GM18873 (cell line): ENCODE measurements at regions not wholly inside any gene's neighbourhood (a gene's known extent, or its start where the extent isn't known, plus 50 kb on each side); places are given as distances from the start of the nearest gene placed in this dataset.
"Not testable (repeated sequence)": the region's sequence is repeated elsewhere in the genome, so short reads cannot be mapped to it uniquely, and the experiment has no call there.

ENCODE experiments used
- ATAC-seq: cut with Tn5 transposase; IDR thresholded peaks from one replicate; pipeline ENCODE4 v1.9.1; 2021; ENCODE audit warnings: mild to moderate bottlenecking, moderate library complexity, moderate number of reproducible peaks; ENCODE audit not compliant: unreplicated experiment, low FRiP score

GRCh38 chr7:155226261-155227003 lies 71.2 kb upstream of the INSIG1 start:
- ATAC-seq: no peak

GRCh38 chr7:155227004-155227787 lies 70.5 kb upstream of the INSIG1 start:
- ATAC-seq: no peak

GRCh38 chr7:155227788-155228458 lies 69.8 kb upstream of the INSIG1 start:
- ATAC-seq: no peak

GRCh38 chr7:155228459-155228845 lies 69.2 kb upstream of the INSIG1 start:
- ATAC-seq: no peak

- no peak for ATAC-seq
These were observed 68.8 kb upstream of the INSIG1 start for GRCh38 chr7:155228894-155229293.

GRCh38 chr7:155229548-155230168 lies 68.0 kb upstream of the INSIG1 start:
- ATAC-seq: no peak

GRCh38 chr7:155230169-155230593 lies 67.5 kb upstream of the INSIG1 start:
- no peak for ATAC-seq

- no peak for ATAC-seq
These were observed 66.4 kb upstream of the INSIG1 start for GRCh38 chr7:155231241-155231800.

GRCh38 chr7:155231941-155232340 lies 65.7 kb upstream of the INSIG1 start:
- ATAC-seq: no peak

- ATAC-seq: no peak
These were observed 64.8 kb upstream of the INSIG1 start for GRCh38 chr7:155232911-155233310.

GRCh38 chr7:155233311-155234157 lies 64.1 kb upstream of the INSIG1 start:
- no peak for ATAC-seq

- ATAC-seq: no peak
These were observed 63.6 kb upstream of the INSIG1 start for GRCh38 chr7:155234158-155234492.

GRCh38 chr7:155234950-155235789 lies 62.5 kb upstream of the INSIG1 start:
- ATAC-seq: no peak

GRCh38 chr7:155236386-155236785 lies 61.3 kb upstream of the INSIG1 start:
- no peak for ATAC-seq

GRCh38 chr7:155237297-155237696 lies 60.4 kb upstream of the INSIG1 start:
- ATAC-seq: no peak

- ATAC-seq: no peak
These were observed 59.9 kb upstream of the INSIG1 start for GRCh38 chr7:155237730-155238129.

- ATAC-seq: not testable (repeated sequence)
These were observed 58.1 kb upstream of the INSIG1 start for GRCh38 chr7:155239431-155240087.

GRCh38 chr7:155244675-155245074 lies 53.0 kb upstream of the INSIG1 start:
- ATAC-seq: no peak
